Smooth muscle cell (in vitro differentiated cells): ENCODE measurements at regions not wholly inside any gene's neighbourhood (a gene's known extent, or its start where the extent isn't known, plus 50 kb on each side); places are given as distances from the start of the nearest gene placed in this dataset.

ENCODE experiments used
- DNase-seq: peaks from one replicate; lab custom pipeline; 2025; ENCODE audit not compliant: unreplicated experiment; lab: John Stamatoyannopoulos, UW
- H2AFZ ChIP-seq: fragments of 200-600 bp; sonication (generic); 2 replicates; pipeline ENCODE4 v1.6.0; 2016; ENCODE audit warnings: antibody characterized with exemption, low read depth, mild to moderate bottlenecking
- H3F3A ChIP-seq: fragments of 200-600 bp; sonication (generic); 2 replicates; pipeline ENCODE4 v1.6.0; 2017; ENCODE audit warnings: antibody characterized with exemption, low read depth
- H3K27ac ChIP-seq: fragments of 200-600 bp; sonication (generic); 2 replicates; pipeline ENCODE4 v1.5.1; 2016; ENCODE audit warnings: low read depth, mild to moderate bottlenecking
- H3K27me3 ChIP-seq: fragments of 200-600 bp; sonication (generic); 2 replicates; pipeline ENCODE4 v1.6.1; 2016; ENCODE audit warnings: low read depth, mild to moderate bottlenecking
- H3K36me3 ChIP-seq: fragments of 200-600 bp; sonication (generic); 2 replicates; pipeline ENCODE4 v1.5.1; 2016; ENCODE audit warnings: low read depth
- H3K4me1 ChIP-seq: fragments of 200-600 bp; sonication (generic); 2 replicates; pipeline ENCODE4 v1.5.1; 2016; ENCODE audit warnings: low read depth
- H3K4me2 ChIP-seq: fragments of 200-600 bp; sonication (generic); 2 replicates; pipeline ENCODE4 v1.6.0; 2016; ENCODE audit warnings: mild to moderate bottlenecking
- H3K4me3 ChIP-seq: fragments of 200-600 bp; sonication (generic); 2 replicates; pipeline ENCODE4 v1.5.1; 2016; ENCODE audit warnings: mild to moderate bottlenecking
- H3K79me2 ChIP-seq: fragments of 200-600 bp; sonication (generic); 2 replicates; pipeline ENCODE4 v1.6.0; 2016; ENCODE audit warnings: low read depth, mild to moderate bottlenecking
- H3K9ac ChIP-seq: fragments of 200-600 bp; sonication (generic); 2 replicates; pipeline ENCODE4 v1.6.0; 2016; ENCODE audit warnings: low read depth
- H3K9me3 ChIP-seq: fragments of 200-600 bp; sonication (generic); replicated peaks from 2 replicates; pipeline ENCODE4 v1.5.1; 2016; ENCODE audit warnings: low read depth
- H4K20me1 ChIP-seq: fragments of 200-600 bp; sonication (generic); 2 replicates; pipeline ENCODE4 v1.6.0; 2016; ENCODE audit warnings: low read depth
- CTCF ChIP-seq: fragments of 200-600 bp; sonication (generic); IDR thresholded peaks from 2 replicates; pipeline ENCODE4 v1.5.1; 2017; ENCODE audit warnings: borderline replicate concordance, mild to moderate bottlenecking, antibody characterized with exemption; ENCODE audit not compliant: insufficient read depth, poor library complexity, severe bottlenecking
- WGBS: methylation state at CpG from one replicate; pipeline ENCODE4 v1.1.7; 2016; ENCODE audit warnings: low lambda C conversion rate; 5-methylcytosine and 5-hydroxymethylcytosine counted together

DNA sequence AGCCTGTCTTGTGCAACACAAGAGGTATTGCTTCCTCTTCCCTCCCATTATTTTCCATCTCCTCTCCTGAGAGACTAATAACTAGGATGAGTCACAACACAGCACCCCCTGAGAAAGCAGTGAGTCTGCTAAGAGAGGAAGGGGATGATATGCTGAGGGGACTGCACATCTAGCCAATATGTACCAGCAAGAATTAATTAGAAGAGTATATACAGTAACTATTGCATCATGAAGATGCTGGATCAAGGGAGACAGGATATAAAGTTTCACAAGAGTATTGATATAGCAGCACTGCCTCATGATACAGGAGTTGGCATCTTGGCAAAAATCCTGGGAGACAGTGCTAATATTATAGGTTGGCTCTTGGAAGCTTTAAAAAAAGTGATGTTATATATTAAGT lies 289.9 kb upstream of the RBMS1 start:
- no peaks in the 10 kb centered on the region for H3K9me3 ChIP-seq
- no peak overlapping the region for H3K4me2 ChIP-seq
- no peak overlapping the region for H3K9ac ChIP-seq
- H3F3A ChIP-seq = no peaks in the 10 kb centered on the region
- no peak overlapping the region for H3K4me3 ChIP-seq
- H3K4me1 ChIP-seq = no peaks in the 10 kb centered on the region
- no peak for DNase-seq
- no peaks in the 10 kb centered on the region for H4K20me1 ChIP-seq
- H3K27me3 ChIP-seq = no peaks in the 10 kb centered on the region
- H2AFZ ChIP-seq = no peak overlapping the region
- no peak overlapping the region for H3K27ac ChIP-seq
- TF ChIP-seq CTCF = no peak
- no peaks in the 10 kb centered on the region for H3K36me3 ChIP-seq
- no peaks in the 10 kb centered on the region for H3K79me2 ChIP-seq

- Histone ChIP-seq H2AFZ (no peak overlapping the region), H3K4me3 (no peak overlapping the region), H3K27ac (no peak overlapping the region), H3K36me3 (no peaks in the 10 kb centered on the region), H3K4me2 (no peak overlapping the region), H3K27me3 (no peaks in the 10 kb centered on the region), H3K4me1 (no peaks in the 10 kb centered on the region), H3K79me2 (no peaks in the 10 kb centered on the region), H3F3A (no peaks in the 10 kb centered on the region), H4K20me1 (no peaks in the 10 kb centered on the region), H3K9me3 (no peaks in the 10 kb centered on the region), H3K9ac (no peak overlapping the region)
- DNase-seq = no peak
- TF ChIP-seq CTCF = no peak
- 93% methylated on average over 3 of the region's 3 CpGs for WGBS
Measured at GRCh38 chr2:160784034-160784433, 290.4 kb upstream of the RBMS1 start.

DNA sequence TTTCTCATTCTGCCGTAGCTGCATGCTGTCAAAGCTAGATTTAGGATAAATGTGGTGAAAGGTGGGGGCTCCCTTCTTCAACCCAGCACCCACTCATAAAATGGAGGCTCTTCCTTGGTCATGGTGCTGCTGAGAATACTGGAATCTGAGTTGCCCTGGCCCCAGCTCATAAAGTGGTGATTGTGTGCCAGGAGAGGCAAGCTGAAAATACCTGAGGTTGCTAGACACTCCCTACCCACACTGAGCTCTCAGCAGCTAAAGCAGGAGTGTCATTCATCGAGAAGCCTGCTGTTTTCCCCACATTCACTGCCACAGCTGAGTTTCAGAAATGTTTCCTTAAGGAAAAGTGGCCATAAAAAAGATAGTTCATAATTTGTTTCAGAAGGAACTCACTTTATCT lies 297.1 kb upstream of the RBMS1 start:
- no peaks in the 10 kb centered on the region for H3K9me3 ChIP-seq
- H3K4me3 ChIP-seq = no peak overlapping the region
- DNase-seq = no peak
- no peaks in the 10 kb centered on the region for H3K4me1 ChIP-seq
- H3F3A ChIP-seq = no peaks in the 10 kb centered on the region
- H3K9ac ChIP-seq = no peak overlapping the region
- no peak overlapping the region for H2AFZ ChIP-seq
- no peaks in the 10 kb centered on the region for H3K79me2 ChIP-seq
- H4K20me1 ChIP-seq = no peaks in the 10 kb centered on the region
- 83% methylated on average over 2 of the region's 2 CpGs for WGBS
- H3K4me2 ChIP-seq = no peak overlapping the region
- no peak overlapping the region for H3K27ac ChIP-seq
- no peak for TF ChIP-seq CTCF
- H3K36me3 ChIP-seq = no peaks in the 10 kb centered on the region
- H3K27me3 ChIP-seq = no peaks in the 10 kb centered on the region

- Histone ChIP-seq H3K4me3 (no peak overlapping the region), H3K36me3 (no peaks in the 10 kb centered on the region), H3K4me1 (no peaks in the 10 kb centered on the region), H3K4me2 (no peak overlapping the region), H3K27me3 (no peaks in the 10 kb centered on the region), H2AFZ (no peak overlapping the region), H3K79me2 (no peaks in the 10 kb centered on the region), H3K9me3 (no peaks in the 10 kb centered on the region), H3F3A (no peaks in the 10 kb centered on the region), H3K27ac (no peak overlapping the region), H4K20me1 (no peaks in the 10 kb centered on the region), H3K9ac (no peak overlapping the region)
- 91% methylated on average over 3 of the region's 3 CpGs for WGBS
- no peak for TF ChIP-seq CTCF
- no peak for DNase-seq
Measured at GRCh38 chr2:160791884-160792283, 298.3 kb upstream of the RBMS1 start.
